HFF-Myc (cell line): ENCODE measurements at regions not wholly inside any gene's neighbourhood (a gene's known extent, or its start where the extent isn't known, plus 50 kb on each side); places are given as distances from the start of the nearest gene placed in this dataset.
"Not testable (repeated sequence)": the region's sequence is repeated elsewhere in the genome, so short reads cannot be mapped to it uniquely, and the experiment has no call there.

Experiments used
- DNase-seq: peaks from one replicate; pipeline ENCODE4 v3.0.0-alpha.2; 2011; ENCODE audit warnings: low read depth; ENCODE audit errors: extremely low read depth
- H3K4me3 ChIP-seq: replicated peaks from 2 replicates; pipeline ENCODE4 v1.5.1; 2011; ENCODE audit warnings: low read depth, mild to moderate bottlenecking, control low read depth, low read length
- CTCF ChIP-seq: IDR thresholded peaks from 2 replicates; pipeline ENCODE4 v1.5.1; 2012; ENCODE audit warnings: mild to moderate bottlenecking, low read depth, low read length, control low read depth; ENCODE audit errors: missing control alignments

DNA sequence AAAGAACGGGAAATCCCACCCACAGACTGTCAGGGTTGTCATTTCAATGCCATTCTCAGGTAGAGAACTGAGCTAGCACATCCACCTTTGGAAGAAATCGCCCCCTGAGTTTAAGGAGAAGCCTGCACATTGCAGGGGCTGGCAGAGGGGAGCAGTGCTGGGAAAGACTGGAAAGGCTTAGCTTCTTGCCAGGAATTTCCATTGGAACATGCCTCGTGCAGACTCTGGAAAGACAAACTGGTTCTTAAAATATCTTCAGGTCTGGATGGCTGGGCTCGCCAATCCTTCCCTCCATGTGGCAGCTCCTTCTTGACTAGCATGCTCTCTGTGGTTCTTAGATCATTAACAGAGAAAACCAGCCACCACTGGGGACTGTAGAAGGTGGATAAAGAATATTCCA, 414.1 kb downstream of the TSHZ3 start:
- no peak for TF ChIP-seq CTCF
- H3K4me3 ChIP-seq, result no peak overlapping the region
- no peak for DNase-seq

DNA sequence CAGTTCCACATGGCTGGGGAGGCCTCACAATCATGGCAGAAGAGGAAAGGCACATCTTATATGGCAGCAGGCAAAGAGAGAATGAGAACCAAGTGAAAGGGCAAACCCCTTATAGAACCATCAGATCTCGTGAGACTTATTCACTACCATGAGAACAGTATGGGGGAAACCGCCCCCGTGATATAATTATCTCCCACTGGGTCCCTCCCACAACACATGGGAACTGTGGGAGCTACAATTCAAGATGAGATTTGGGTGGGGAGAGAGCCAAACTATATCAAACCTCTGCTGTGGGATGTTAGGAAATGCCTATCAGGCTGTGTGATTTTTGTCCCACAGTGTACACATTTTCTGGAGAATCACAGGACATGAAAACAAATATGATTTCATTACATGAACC, 415.8 kb downstream of the TSHZ3 start:
- H3K4me3 ChIP-seq, DNase-seq: not testable (repeated sequence)

DNA sequence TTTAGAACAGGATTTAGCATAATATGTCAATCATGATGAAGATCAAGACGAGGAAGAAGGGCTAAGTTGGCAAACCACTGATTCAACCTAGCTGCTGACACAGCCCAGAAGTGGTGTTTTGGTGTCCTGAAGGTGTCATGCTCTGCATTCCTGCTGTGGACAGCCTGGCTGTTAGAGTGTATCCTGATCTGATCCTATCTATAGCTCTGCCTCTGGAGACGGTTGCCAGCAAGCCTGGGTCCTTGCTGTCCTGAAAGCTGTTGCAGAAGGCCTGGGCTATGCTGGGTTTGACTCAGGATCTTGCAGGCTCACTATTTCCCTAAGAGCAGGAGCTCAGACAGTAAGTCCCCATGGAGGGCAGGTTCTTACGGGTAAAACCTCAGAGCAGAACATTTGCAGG, 416.4 kb downstream of the TSHZ3 start:
- TF ChIP-seq CTCF, result no peak
- no peak overlapping the region for H3K4me3 ChIP-seq
- no peak for DNase-seq

- TF ChIP-seq CTCF, result no peak
- no peak overlapping the region for H3K4me3 ChIP-seq
- no peak for DNase-seq
Observed at GRCh38 chr19:30930941-30931706, 418.1 kb downstream of the TSHZ3 start.

- DNase-seq, result no peak
- no peak overlapping the region for H3K4me3 ChIP-seq
- no peak for TF ChIP-seq CTCF
Observed at GRCh38 chr19:30927705-30928104, 421.5 kb downstream of the TSHZ3 start.

GRCh38 chr19:30924670-30925069, 424.6 kb downstream of the TSHZ3 start:
- H3K4me3 ChIP-seq, result no peak overlapping the region
- no peak for TF ChIP-seq CTCF
- no peak for DNase-seq

GRCh38 chr19:30924069-30924636, 425.1 kb downstream of the TSHZ3 start:
- no peak for DNase-seq
- TF ChIP-seq CTCF, result no peak
- H3K4me3 ChIP-seq, result no peak overlapping the region
